ENCODE measurements at regions not wholly inside any gene's neighbourhood (a gene's known extent, or its start where the extent isn't known, plus 50 kb on each side); places are given as distances from the start of the nearest gene placed in this dataset.
"Not testable (repeated sequence)": the region's sequence is repeated elsewhere in the genome, so short reads cannot be mapped to it uniquely, and the experiment has no call there.

DNA sequence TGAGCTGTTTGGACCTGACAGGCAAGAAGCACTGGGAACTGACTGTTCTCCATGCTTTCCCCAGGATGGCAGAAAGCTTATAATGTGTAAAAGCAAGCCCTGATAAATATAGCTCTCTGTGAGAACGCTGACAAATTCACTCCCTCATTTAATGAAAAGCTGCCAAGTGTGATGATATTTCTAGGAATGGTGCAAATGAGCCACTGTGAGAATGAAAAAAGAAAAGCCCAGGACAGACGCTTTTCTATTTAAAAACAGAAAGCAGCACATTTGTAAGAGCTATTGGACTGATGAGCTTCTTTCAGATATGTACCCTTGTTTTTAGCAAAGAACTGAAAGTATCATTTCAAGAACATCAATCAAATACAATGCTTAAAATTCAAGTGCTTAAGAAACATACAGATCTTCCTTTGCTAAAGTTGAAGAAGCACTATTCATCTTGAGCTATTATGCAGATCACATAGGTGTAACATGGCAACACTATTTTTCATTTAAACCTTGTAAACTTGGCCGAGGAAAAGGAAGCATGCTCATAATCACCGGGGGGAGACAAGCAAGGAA, 842.6 kb upstream of the ACO1 start:
- no peak for DNase-seq (ENCODE audit: low read depth in 2 of 2)

GRCh38 chr9:31542384-31543055, 841.9 kb upstream of the ACO1 start:
- no peak for DNase-seq (ENCODE audit: low read depth in 2 of 2)

DNA sequence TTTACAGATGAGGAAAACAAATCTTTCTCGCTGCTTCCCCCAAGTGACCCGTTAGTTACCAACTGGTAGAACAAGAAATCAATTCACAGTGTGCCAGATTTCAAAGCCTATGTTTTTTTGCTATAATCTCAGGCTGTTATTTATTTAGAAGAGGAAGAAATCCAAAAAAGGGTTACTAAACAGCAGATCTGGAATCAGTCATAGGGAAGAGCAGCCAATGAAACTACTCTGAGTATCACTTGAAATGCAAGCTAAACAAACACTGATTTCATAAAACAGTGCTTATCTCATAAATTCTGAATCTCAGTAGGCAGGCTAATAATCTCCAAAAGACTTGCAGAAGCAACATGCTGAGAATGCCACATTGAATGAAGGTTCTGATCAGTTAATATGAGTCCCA, 829.5 kb upstream of the ACO1 start:
- DNase-seq (ENCODE audit: low read depth in 2 of 2) = no peak

GRCh38 chr9:31556667-31557463, 827.6 kb upstream of the ACO1 start:
- no peak for DNase-seq (ENCODE audit: low read depth in 2 of 2)

GRCh38 chr9:31572190-31572589, 812.3 kb upstream of the ACO1 start:
- DNase-seq (ENCODE audit: low read depth in 2 of 2) = not testable (repeated sequence)

- no peak for DNase-seq (ENCODE audit: low read depth in 2 of 2)
Observed at GRCh38 chr9:31573561-31573960, 810.9 kb upstream of the ACO1 start.

DNA sequence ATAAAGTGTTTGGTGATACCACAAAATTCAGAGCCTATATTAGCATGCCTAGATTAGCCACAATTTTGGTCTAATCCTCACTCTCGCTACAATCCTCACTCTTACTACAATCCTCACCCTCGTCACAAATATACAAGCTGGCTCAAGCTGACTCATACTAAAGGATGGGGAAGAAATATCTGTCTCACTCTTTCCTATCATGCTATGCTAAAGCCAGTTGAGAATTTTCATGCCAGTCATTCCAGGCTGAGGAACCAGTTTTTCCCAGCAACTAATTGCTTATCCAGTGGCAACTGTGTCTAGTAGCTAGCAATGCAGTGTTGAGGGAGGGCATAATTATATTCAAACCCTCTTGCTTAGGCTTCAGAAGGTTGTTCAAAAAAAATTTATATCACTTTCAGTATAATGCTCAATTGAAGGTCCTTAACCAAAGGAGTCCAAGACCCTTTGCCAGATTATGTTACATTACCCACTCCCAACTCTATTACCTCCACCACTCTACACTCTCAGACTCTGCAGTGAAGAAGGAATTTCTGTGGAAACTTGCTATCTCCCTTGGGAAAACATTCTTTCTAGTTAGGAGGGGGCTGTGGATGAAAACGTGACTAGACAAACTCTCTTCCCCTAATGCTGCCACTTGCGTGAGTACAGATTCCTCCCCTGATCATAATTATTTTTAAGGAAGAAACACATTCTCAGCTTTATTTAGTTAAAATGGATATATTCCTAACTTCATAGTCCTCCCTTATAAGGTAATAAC, 810.3 kb upstream of the ACO1 start:
- no peak for DNase-seq (ENCODE audit: low read depth in 2 of 2)

- no peak for DNase-seq (ENCODE audit: low read depth in 2 of 2)
Observed at GRCh38 chr9:31582071-31582470, 802.4 kb upstream of the ACO1 start.

DNA sequence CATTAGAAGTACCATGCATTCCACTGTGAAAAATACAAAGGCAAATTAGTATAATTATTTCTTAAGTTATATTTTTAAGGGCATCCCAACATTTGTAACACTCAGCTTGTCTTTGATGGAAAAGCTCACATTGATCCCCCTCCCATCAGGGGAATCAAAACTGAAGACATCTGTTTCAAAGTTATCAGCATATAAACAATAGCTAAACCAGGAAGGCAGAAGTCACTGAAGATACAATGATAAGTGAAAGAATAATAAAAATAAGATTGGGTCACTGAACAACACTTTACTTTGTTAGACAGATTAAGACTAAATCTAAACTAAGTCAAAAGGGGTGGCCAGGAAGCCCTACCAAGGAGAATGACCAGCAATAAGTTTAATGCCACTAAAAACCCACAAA, 801.9 kb upstream of the ACO1 start:
- DNase-seq (ENCODE audit: low read depth in 2 of 2) = no peak

DNA sequence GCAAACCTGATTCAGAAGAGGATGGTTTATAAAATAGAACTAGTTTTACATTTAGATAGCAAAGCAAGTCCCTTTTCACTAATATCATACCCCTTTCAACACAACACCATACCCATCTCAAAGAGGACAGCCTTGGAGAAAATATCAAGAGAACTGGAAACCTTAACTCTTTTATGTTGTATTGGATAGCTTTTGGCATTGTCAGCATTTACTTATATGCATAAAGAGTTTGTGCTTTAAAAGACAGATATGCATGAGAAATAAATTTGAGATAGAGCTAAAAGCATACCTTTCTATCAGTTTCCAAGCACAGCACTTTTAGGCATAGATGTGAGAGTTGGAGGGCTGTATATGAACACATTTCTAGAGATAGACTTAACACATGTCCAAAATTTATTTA, 799.3 kb upstream of the ACO1 start:
- DNase-seq (ENCODE audit: low read depth in 2 of 2) = no peak

DNA sequence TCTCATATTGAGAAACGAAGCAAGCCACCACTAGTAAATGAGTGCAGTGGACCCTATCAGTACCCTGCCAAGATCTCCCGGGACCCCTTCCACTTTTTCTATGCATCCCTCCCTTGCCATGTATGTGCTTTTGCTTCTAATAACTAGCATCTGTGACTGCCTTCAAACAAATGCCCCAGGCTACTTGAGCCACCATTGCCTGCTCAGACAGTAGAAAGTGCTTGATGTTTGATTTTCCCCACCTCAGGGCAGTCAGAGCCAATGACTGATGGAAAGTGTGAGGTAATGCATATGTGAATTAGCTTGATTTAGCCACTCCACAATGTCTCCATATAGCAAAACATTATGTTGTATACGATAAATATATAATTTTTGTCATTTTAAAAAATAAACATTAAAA, 797.3 kb upstream of the ACO1 start:
- DNase-seq (ENCODE audit: low read depth in 2 of 2) = no peak

- DNase-seq (ENCODE audit: low read depth in 2 of 2) = no peak
Observed at GRCh38 chr9:31588006-31588405, 796.4 kb upstream of the ACO1 start.

DNA sequence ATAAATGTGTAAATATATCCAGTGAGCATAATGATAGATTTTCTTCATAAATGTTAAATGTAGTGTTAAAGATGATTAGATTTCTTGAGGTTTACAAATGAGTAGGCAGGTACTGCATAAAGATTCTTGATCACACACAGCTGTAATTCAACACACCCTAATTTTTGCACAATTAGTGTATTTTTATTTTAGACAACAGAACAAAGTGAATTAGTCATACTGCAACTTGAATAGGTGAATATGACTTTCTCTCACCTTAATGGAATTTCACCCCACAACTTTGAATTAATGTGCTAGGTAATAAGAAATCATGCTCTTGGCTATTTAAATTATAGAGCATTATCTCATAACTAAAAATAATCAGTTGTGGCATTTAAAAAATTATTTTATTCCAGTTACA, 795.7 kb upstream of the ACO1 start:
- DNase-seq (ENCODE audit: low read depth in 2 of 2) = no peak

- DNase-seq (ENCODE audit: low read depth in 2 of 2) = no peak
Observed at GRCh38 chr9:31590091-31590490, 794.4 kb upstream of the ACO1 start.

- not testable (repeated sequence) for DNase-seq (ENCODE audit: low read depth in 2 of 2)
Observed at GRCh38 chr9:31597086-31597485, 787.4 kb upstream of the ACO1 start.

GRCh38 chr9:31597977-31598376, 786.5 kb upstream of the ACO1 start:
- DNase-seq (ENCODE audit: low read depth in 2 of 2) = no peak

- no peak for DNase-seq (ENCODE audit: low read depth in 2 of 2)
Observed at GRCh38 chr9:31601666-31602065, 782.8 kb upstream of the ACO1 start.

DNA sequence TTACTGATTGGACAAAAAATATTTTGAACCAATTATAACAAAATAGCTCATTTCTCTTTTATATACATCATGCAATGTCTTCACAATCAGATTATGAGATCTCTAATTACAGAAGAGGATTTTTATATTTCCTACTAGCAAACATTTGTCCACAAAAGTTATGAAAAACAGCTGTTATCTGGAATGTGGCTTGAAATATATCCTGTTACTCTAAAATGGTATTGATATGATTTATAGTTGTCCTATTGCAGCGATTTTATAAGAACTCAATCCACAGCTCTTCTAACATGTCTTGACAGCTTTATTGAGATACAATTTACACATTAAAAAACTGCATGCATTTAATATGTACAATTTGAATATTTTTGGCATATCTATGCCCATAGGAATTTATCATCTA, 779.9 kb upstream of the ACO1 start:
- DNase-seq (ENCODE audit: low read depth in 2 of 2) = no peak

- no peak for DNase-seq (ENCODE audit: low read depth in 2 of 2)
Observed at GRCh38 chr9:31605164-31605563, 779.3 kb upstream of the ACO1 start.

- no peak for DNase-seq (ENCODE audit: low read depth in 2 of 2)
Observed at GRCh38 chr9:31606678-31607077, 777.8 kb upstream of the ACO1 start.

DNA sequence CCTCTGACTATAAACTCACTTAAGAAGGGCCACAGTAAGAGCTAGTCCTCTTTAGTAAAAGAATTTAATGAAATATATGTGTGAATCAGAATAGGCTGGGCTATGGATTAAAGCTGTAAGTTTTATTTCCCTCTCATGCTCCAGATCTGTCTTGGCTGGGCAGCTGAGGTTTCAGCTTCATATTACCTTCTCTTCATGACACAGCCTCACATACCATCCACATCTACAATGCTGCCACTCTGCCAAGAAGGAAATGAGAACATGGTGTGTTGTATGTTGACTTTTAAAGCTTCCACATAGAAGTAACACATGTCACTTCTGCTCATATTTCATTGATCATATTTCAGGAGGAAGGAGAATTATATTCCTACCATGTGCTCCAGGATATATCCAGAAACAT, 776.0 kb upstream of the ACO1 start:
- no peak for DNase-seq (ENCODE audit: low read depth in 2 of 2)

DNA sequence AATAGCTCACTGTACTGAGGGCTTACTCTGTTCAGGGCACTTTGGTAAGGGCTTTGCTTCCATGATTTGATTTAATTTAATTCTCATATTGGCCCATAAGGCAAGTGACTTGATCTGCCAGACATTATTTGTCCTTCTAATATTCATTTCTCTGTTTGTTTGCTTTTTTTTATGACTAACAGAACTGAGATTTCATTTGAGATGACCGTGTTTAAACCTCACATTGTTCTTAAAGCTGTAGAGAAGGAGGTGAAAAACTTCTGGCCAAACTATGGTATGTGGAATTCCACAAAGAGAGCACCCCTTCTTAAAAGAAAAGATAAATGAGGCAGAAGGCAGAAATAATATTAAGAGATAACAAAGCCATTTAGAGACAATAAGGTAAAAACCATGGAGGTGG, 775.6 kb upstream of the ACO1 start:
- no peak for DNase-seq (ENCODE audit: low read depth in 2 of 2)

Measured in stimulated activated CD4-positive, alpha-beta T cell treated with anti-CD3 and anti-CD28 coated beads, Interleukin-15, amount 100 ng/mL, for 48 hours (primary cell).